Activated CD8-positive, alpha-beta memory T cell treated with anti-CD3 and anti-CD28 coated beads for 1 hour (primary cell): ENCODE measurements at regions not wholly inside any gene's neighbourhood (a gene's known extent, or its start where the extent isn't known, plus 50 kb on each side); places are given as distances from the start of the nearest gene placed in this dataset.
"Not testable (repeated sequence)": the region's sequence is repeated elsewhere in the genome, so short reads cannot be mapped to it uniquely, and the experiment has no call there.

Source experiments
- DNase-seq, 2 donors: peaks; one replicate each; pipeline ENCODE4 v3.0.0-alpha.2; 2020; ENCODE audit warnings: low read depth in 1 of 2; ENCODE audit errors: extremely low read depth in 1 of 2

DNA sequence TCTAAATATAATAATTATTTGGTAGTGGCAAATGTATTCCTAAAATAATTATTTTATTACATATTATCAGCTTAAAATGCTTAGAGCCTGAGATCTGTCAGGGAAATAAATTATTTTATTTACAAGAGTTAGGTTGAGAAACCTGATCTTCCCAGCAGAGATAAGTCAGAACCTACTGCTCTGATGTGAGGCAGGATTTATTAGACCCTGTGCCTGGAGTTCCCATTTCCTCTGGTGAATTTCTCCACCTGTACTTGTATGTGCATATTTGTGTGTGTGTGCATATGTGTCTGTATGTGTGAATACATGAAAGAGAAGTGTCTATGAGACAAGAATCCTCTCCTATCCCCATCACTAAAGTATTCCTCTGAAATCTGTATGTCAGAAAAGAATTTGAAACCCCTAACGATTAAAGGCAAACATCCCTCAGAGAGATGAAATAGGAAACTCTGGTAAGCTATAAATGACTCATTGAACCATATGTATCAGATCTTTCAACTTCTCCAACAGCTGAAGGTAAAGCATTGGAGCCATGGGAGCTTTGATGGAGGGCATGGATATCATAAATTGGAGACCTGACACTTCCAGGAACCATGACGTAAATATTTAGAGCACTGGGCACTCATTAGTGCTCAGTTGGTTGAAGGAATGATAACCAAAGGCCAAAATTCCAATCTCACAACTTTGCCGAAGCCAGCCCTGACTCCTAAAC lies 190.9 kb downstream of the XPNPEP1 start:
- DNase-seq, result no peak

DNA sequence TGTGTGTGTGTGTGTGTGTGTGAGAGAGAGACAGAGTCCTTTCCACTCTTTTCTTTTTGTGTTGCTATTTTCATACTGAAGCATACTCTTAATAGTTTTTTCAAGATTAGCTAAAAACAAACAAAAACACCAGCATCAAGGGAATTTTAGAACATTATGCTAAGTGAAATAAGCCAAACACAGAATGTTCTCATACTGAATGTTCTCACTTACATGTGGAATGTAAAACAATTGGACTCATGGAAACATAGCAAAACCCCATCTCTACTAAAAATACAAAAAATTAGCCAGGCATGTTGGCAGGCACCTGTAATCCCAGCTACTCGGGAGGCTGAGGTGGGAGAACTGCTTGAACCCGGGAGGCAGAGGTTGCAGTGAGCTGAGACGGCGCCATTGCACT lies 193.4 kb downstream of the XPNPEP1 start:
- not testable (repeated sequence) for DNase-seq

DNA sequence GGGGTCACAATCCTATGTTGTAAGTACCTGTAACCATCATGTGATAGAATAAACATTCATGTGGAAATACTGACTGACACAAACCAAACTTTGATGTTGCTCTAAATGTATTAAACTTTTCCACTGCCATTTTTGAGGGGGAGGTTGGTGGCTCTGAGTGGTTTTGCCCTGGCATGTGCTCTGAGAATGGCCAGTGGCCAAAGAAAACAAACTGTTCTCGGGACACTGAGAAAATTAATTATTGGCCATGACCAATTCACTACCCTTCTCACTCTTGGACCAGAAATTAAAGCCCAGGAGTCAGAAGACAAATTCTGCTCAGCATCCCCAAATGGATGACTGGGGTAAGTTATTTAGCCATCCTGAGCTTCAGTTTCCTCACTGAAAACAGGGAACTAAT lies 195.9 kb downstream of the XPNPEP1 start:
- DNase-seq, result no peak

DNA sequence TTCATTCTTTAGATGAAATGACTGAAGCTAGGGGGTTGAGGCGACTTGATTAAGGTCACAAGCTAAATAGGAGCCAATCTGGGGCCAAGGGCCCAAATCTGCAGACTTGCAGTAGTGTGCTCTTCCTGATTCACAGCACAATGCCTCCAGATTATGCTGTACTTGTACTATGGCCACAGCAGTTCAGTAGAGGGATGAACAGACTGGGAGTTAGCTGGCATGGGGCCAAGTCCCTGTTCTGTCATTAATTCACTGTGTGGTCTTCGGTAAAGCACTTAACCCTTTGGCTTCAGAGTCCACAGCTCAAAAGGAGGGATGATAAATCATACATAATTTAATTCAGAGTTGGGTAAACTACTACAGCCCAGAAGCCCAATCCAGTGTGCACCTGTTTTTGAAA lies 196.8 kb downstream of the XPNPEP1 start:
- no peak for DNase-seq

DNA sequence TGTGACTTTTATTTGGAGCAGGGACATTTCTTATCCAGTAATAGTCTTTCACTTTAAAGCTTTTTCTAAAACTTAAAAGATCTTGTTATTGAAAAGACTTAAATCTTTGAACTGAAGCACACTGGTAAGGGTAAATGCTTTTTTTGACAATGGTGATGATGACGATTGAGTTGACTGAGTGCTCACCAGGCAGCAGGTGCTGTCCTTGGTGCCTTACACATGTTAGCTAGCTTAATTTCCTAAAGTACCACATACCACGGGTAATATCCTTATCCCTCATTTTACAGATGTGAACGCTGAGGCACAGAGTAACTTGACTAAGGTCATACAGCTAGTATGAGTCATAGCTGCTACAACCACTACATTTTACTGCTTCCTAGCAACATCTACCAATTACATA lies 200.0 kb downstream of the XPNPEP1 start:
- no peak for DNase-seq

DNA sequence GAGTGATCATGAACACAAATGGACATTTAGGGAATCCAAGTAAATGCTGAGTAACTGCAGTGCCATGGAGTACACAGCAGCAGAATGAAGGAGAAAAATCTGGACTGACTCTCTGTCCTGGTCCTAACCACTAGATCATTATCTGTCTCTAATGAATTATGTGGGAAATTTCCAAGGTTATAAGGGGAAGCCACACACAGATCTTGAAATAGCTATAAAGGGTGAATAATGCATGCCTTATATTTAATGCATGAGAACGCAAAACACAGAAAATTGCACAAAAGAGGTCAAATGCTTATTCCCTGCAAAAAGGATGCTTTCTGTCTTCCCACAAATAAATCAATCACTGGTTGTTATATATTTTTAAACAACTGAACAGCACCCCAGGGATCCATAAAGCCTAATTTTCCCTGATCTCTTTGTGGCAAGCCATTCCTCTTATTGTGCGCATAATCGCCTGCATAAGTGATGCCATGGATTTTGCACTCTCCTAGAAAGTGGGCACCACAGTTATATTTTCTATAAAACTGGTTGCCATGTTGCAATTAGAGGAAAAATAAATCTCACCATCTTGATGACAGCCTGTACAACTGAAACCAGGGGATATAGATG lies 201.8 kb downstream of the XPNPEP1 start:
- no peak for DNase-seq

DNA sequence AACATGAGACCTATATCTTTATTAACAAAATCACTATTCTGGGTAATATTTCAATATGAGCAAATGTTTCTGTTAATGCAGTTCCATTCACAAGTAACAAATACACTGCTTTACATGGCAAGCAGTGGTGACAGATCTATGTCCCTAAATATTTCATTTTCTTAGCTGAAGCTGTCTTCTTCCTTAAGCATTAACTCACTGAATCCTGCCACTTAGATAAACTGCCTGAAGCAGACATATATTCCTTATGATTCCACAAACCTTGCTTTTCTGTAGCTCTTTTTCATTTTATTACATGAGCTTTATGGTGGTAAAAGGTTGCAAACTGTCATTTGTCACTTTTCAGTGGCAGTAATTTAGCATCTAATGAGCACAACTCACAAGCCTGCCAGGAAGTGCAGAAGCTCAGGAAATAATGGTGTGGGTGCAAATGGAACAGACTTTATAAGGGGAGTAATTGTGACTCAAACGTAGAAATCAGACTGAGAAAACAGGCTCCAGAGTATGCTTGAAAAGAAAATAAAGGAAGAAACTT lies 217.2 kb downstream of the XPNPEP1 start:
- DNase-seq, result no peak

DNA sequence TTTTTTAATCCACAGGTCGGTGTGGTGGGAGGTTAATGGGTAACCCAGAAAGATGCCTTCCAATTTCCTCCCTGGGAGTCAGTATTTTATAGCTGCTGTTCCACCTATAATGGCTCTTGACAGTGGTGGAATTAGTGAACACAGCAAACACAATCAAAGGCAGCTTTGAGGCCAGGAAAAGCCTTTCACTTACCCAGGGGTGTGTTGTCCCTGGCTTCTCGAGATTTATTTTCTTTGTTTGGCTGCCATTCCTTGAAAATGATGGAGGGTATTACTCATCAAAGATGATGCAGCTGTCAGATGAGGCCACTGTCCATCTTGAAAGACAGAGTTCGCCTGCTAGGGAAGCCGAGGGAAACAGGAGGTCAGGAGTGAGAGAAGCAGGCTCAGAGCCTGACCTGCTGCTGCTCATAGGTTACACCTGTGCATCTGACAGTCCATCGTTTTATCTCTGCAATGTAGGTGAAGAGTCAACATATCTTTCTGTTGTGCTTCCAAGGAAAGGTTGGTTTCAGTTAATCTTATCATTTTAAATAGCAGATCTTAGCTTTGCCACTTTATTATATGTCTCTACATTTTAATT lies 221.6 kb downstream of the XPNPEP1 start:
- no peak for DNase-seq

DNA sequence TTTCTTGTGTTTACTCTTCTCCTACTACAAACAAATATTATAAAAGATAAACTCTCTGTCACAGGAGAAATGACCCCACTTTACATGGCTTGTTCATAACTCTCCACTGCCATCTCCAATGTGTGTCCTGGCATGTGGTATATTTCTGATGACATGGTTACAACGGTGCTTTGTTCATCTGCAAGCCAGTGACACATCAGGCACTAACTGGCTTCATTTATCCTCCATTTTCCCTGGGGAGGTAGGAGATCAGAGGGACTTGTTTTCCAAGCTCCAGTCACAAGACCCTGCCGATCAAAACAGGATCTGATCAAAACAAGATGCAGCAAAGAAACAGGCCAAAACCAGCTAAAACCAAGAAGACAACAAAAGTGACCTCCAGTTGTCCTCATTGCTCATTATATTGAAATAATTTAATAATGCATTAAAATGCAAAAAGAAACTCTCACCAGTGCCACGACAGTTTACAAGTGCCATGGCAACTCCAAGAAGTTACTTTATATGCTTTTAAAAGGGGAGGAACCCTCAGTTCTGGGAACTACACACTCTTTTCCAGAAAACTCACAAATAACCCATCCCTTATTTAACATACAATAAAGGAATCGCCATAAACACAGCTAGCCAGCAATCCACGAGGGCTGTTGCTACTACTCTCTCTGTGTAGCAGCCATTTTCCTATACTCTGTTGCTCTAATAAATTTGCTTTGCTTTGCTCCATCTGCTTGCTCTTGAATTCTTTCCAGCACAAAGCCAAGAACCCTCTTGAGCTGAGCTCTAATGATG lies 224.2 kb downstream of the XPNPEP1 start:
- no peak for DNase-seq

DNA sequence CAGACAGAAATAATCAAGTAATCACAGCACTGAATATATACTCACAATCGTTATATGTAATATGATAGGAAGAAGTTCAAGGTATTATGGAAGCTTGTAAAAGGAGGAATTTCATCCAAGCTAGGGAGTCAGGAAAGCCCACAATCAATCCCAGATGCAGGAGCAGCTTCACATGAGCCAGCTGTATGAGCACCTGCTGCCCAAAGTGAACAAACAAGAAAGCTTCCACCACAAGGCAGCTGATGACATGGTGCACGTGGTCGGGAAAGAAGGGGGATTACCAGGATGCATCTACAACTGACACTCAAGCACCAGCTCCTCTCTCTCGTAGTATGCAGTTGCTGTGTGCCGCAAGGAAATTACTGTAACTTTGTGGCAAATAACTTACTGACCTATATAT lies 225.2 kb downstream of the XPNPEP1 start:
- DNase-seq, result no peak

DNA sequence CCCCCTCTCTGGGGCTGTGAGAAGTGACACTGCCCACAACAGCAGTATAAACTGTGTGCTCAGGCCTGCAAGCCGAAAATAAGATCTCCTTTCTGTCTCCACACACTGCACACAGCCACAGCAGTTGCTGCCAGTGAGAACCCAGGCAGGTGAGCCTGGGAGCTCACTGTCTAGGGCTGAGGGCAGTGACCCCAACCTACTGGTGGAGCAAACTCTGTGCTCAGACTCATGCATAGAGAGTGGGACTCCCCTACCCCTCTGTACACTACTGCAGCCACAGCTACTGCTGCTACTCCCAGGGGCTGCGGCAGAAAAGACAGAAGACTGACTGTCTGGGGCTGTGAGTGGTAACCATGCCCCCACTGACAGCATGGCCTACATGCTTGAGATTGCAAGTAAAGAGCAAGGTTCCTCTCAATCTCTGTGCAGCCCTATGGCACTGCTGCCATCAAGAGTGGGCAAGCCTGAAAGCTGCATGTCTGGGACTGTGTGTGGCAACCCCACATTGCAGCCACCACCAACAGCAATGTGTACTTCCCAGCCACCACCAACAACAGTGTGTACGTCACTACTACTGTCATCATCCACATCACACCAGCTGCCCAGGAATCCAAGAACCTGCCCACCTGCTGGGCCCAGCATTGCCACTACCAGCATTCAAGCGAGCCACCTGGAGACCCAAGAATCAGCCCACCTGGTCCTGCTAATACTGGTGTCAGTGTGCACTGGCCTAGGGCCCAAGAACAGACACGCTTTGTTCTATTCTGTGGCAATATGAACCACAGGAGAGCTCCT lies 226.1 kb downstream of the XPNPEP1 start:
- no peak for DNase-seq

DNA sequence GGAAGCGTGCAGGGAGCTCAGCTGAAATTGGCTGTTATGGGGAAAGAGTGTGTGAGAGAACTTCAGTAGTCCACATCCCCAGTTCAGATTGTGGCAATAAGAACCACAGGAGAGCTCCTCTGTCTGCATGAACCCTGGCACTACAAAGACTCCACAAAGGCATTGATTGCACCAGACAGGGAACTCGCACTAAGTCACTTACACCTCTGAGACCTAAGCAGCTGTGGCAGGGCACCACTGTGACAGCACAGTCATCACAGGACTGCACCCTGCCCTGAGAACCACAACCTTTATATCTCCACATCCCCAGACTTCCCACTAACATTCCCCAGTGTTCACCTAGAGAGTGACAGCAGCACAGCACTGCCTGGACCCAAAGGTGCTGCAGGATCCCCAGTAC lies 226.8 kb downstream of the XPNPEP1 start:
- no peak for DNase-seq

DNA sequence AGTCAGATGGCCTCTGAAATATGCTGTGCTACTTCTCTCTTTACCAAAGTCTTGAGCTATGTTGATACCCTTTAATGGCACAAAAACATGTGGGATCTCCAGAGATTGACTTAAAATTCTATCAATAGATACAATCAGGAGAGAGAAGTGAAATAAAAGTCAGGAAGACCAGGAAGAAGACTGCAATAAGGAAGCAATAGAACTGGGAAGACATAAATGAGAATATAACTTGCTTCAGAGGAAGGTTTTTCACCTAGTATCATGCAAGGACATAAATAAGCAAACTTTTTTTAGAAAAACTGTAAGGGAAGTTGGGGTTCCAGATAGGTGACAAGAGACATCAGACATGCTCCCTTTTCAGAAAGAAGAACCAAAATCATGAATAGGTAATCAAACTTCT lies 227.3 kb downstream of the XPNPEP1 start:
- no peak for DNase-seq

DNA sequence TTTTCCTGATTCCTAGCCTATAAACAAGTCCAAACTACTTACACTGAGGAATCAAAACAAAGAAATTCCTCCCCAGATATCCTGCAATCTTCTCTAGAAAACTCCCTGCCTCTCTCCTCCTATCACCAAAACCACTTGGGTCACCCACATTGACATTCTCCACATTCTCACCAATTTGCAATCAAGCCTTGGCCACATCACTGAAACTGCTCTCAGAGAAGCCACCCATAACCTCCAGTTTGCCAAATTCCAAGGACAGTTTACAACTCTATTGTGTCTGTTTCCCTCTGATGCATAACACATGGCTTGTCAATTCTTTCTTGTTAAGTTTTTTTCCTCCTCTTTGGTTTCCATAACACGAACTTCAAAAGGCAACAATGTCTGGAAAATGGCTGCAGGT lies 233.5 kb downstream of the XPNPEP1 start:
- DNase-seq, result no peak

DNA sequence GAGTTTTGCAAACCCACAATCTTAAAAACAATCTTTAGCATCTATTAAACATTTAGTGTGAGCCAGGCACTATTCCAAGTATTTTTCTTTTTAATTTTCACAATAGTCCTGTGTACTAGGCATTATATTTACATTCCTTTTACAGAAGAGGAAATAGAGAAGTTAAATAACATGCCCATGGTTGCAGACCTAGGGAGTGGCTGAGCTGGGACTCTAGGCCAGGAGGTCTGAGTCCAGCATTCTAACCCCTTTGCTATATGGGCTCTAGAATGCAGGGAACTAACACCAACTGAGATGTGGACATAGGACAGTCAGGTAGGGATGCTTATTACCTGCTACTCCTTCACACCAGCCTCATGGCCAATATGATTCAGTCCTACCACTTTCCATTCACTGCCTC lies 243.8 kb downstream of the XPNPEP1 start:
- no peak for DNase-seq

DNA sequence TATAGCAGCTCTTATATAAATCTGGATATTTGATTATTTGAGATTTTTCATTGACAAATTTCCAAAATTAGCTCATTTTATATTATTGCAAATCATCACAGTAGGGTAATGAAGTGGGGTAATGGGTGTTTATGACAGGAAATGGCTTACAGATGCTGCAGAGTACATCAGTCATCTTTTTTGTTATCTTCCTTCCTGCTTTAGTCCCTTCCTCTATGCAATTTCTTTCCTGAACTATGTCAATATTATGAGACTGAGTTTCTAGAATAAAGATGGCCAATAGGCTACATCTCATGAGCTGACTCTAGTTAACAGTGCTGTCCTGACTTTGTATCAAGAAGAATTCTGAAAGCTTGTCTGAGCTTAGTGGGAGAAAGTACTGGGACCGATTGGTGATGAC lies 244.5 kb downstream of the XPNPEP1 start:
- no peak for DNase-seq

DNA sequence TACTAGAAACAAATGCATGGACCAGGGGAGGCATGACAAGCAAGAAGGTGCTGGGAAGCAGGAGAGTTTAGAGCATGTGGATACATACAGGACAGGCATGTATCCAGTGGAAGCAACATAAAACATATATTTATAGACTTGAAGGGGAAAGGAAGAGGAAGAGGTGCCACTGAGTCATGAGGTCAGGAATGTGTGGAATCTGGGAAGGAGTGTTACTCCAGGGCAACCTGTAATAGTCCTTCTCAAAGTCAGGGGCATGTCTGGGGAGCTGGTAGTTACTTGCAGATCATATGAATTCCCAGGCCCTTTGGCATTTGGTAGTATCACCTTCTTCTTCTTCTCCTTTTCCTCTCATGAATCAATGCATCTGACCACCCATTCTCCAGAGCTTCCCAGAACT lies 246.6 kb downstream of the XPNPEP1 start:
- DNase-seq, result no peak

DNA sequence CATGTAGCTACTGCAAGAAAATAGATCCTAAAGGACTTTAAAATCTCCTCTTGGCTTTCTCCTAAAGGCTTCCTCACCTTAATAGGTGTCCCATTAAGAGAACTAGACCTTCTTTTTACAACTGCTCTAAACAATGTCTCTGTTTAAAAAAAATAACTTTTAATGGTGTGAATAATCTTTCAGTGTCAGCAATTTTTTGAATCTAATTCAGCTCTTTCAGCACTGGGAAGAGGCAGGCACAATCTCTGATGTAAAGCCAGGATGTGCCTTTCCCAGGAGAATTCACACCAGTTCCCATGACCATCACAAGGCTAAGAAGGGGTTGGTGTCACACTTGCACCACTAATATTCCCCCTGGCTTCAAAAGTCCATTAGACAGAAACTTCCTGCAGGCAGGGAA lies 254.6 kb downstream of the XPNPEP1 start:
- no peak for DNase-seq

DNA sequence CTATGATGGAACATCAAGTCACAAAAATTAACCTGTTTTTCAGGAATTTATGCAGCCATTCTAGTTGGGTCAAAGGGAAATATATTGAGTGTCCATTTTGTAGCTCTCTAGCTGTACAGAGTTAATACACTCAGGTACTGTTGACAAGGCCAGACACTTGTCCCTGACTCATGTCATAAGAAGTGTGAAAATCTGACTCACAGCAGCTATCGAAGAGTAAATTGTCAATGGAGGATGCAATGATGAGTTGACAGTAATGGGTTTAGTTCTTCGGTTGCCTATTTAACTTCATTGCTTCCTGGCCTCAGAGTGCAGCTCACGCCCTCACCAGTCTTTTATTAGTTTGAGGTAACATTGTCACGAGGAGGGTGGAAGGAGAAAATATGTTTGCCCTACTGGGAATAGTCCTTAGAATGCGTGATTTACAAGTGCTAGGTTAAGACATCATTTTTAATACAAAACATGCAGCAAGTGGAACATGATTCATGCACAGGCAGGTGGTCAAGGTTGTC lies 255.1 kb downstream of the XPNPEP1 start:
- DNase-seq, result no peak

DNA sequence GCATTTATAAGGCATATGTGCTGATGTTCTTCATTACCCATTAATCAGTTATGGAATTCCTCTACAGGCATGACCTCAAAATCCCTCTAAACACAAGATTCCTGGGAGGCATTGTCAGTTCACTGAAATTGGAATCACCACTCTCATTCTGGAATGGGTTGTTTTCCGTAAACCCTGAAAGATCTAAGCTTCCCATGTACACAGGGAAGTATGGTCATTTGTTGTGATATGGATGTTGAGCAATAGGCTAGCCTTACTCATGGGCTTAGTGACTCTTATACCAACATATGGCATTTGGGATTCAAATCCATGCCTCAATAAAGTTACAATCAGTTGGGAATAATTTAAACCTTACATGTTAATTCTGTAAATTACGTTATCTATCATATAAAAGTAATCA lies 258.0 kb downstream of the XPNPEP1 start:
- no peak for DNase-seq

DNA sequence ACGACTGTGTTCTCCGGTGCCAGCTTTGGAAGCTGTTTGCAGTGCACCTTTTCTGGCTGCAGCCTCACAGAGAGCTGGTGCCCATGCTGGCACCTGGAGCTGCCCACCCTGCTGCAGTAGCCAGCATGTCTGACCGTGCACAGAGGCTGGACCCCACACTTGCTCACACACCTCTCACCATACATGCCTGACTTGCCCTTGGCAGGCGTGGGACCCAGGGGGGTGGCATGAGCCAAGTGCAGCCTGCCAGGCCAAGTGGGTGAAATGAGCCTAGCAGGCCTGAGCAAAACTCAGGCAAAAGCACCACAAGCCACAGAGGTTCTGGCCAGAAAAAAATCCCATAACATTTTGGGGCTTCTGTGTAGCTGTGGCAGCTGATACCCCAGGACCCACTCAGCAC lies 258.8 kb downstream of the XPNPEP1 start:
- DNase-seq, result no peak
